GM12891 (cell line): ENCODE measurements at regions not wholly inside any gene's neighbourhood (a gene's known extent, or its start where the extent isn't known, plus 50 kb on each side); places are given as distances from the start of the nearest gene placed in this dataset.

ENCODE experiments used
- DNase-seq: peaks from one replicate; pipeline ENCODE4 v3.0.0; 2011; ENCODE audit warnings: low spot score; ENCODE audit not compliant: insufficient read length
- FAIRE-seq: peaks from 2 replicates; lab custom pipeline; 2011; peaks lifted over from hg19 to GRCh38; lab: Jason Lieb, UNC
- PAX5 ChIP-seq: IDR thresholded peaks from 2 replicates; pipeline ENCODE4 v1.6.1; 2011; ENCODE audit warnings: low read length, moderate library complexity, mild to moderate bottlenecking; ENCODE audit not compliant: insufficient read depth, severe bottlenecking
- POLR2A ChIP-seq: IDR thresholded peaks from 2 replicates; pipeline ENCODE4 v1.6.1; 2011; ENCODE audit warnings: low read depth, low read length, control low read depth
- POLR2AphosphoS5 ChIP-seq: IDR thresholded peaks from 2 replicates; pipeline ENCODE4 v1.6.1; 2011; ENCODE audit warnings: low read depth, low read length, control low read depth
- POU2F2 ChIP-seq: IDR thresholded peaks from 2 replicates; pipeline ENCODE4 v1.6.1; 2011; ENCODE audit warnings: low read depth, mild to moderate bottlenecking, control low read depth, low read length, moderate library complexity
- SPI1 ChIP-seq: IDR thresholded peaks from 2 replicates; pipeline ENCODE4 v1.6.1; 2011; ENCODE audit warnings: low read depth, low read length, control low read depth
- TAF1 ChIP-seq: IDR thresholded peaks from 2 replicates; pipeline ENCODE4 v1.6.1; 2011; ENCODE audit warnings: low read depth, low read length, control low read depth

DNA sequence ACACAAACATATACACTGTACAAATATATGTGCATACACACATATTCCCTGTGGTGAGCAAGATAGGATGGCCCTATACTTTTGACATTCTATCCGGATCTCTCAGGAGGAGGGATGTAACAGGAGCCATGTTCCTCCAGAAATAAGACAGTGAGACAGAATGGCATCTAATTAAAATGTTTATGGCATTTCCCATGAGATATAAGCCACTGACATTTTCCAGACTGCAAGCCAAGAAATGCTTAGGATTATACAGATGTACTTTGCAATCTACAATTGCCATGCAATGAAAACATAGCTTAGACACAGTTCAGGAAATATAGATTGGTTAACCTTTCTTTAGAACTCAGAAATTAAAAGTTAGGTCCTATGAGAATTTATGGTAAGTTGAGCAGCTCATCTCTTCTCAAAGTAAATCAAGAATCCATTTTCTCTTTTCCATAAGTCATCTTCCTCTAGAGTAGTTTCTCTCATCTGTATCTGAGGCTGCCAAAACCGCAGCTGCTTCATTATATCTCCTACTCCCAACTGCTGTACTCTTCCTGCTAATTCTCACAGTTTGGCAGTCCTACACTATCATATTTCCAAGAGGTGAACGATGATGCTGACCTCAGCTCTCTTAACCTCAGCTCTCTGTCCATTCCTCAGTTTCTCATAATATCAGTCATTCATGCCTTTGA lies 1719.1 kb downstream of the MAT2B start:
- DNase-seq = no peak
- no peak for FAIRE-seq
- TF ChIP-seq POLR2AphosphoS5 = no peak

DNA sequence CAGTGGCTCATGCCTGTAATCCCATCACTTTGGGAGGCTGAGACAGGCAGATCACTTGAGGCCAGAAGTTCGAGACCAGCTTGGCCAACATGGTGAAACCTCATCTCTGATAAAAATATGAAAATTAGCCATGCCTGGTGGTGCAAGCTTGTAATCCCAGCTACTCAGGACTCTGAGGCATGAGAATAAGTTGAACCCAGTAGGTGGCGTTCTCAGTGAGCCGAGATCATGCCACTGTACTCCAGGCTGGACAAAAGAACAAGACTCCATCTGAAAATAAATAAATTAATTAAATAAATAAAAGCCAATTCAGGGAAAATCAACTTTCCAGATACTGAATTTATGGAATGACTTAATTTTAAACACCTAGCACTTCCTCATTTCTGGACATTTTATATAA lies 1722.1 kb downstream of the MAT2B start:
- DNase-seq = no peak
- no peak for FAIRE-seq
- TF ChIP-seq POU2F2 (no peak), POLR2A (no peak), TAF1 (no peak), PAX5 (no peak), SPI1 (no peak), POLR2AphosphoS5 (no peak)

DNA sequence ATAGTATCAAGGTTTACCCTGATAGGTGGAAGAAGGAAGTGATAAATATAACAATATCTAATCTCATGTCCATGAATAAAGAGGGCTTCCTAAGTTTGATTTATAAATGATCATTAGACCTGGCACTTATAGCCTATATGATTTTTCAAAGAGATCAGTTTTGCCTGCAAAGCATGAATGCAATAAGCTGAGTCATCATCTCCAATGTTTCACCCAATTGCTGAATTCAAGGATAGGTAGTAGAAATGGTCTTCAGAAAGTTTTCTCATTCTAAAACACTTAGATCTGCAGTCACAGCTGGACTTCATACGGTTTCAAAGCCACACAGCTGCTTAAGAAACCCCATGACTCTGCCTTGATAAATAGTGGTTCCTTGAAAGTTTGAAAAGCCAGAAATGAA lies 1722.8 kb downstream of the MAT2B start:
- DNase-seq = no peak
- no peak for TF ChIP-seq POLR2A
- no peak for TF ChIP-seq TAF1
- TF ChIP-seq PAX5 = no peak
- no peak for TF ChIP-seq POLR2AphosphoS5
- TF ChIP-seq SPI1 = no peak
- TF ChIP-seq POU2F2 = no peak
- no peak for FAIRE-seq

DNA sequence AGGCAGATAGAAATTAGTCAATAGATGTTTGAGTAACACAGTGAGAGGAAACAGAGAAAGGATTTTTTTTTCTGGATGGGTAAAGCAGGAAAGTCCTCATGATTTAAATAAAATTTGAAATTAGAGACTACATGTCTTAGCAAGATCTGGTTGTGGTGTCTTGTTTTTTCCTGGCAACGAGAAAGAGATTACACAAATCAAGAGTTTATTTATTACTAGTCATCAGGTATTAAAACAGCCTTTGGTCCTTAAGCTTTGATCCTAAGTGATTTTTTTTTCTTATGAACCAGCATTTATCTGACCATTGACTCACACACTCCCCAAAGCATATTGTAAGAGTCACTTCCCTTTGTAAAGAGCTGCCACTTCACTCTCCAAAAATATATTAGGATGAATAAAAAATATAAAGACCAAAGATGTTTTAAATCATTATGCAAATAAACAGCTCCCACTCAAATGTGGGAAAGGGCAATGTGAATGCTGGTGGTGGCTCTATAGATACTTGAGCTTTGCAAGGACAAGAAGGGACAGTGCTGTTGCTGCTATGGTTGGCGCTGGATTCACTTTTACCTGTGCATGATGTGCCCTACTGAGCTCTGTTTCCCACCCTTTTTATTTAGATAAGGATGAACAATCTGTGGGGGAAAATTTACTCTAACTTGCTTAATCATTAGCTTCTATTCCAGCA lies 1726.5 kb downstream of the MAT2B start:
- FAIRE-seq (no peak), DNase-seq (no peak)
- TF ChIP-seq TAF1 (no peak), POLR2AphosphoS5 (no peak), SPI1 (no peak), PAX5 (no peak)

DNA sequence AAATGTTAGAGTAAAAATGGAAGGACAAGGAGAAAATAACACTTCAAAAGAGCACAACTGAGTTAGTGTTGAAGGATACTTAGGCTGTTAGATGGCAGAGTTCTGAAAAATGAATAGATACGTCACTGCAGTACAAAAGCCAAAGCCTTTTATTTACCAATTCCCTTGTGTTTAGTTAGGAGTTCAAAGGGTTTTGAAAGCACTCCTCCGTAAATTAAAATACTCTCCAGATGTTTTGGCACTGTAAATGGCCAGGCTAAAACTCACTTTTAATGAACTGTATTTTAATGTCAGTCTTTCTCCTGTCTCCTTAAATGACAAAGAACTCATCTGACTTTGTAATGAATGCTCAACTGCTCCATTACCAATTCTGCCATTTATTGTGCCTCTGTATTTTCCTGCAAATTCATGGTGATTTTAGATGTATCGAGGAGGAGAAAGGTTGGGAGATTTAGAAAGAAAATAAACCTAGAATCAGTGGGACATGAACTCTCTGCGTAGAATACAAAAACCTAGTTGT lies 1727.2 kb downstream of the MAT2B start:
- FAIRE-seq = no peak
- TF ChIP-seq SPI1 (no peak), POLR2A (no peak), PAX5 (no peak), POLR2AphosphoS5 (no peak), POU2F2 (no peak), TAF1 (no peak)
- no peak for DNase-seq

DNA sequence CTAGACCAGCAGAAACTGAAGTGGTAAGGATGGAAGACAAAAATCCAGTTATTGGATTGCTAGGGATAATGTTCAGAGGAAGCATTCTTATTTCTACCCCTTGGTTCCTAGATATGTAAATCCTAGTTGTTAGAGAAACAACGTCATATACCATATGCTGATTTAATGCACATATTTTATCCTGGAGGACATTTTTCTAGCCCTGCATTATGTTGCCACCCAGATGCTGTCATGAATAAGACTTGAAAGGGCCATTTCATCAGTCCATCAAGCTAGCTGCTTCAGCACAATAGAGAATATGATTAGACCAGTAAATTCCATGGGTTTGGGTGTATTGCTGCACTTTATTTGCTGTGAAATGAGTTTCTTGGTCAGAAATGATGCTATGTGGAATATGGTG lies 1736.4 kb downstream of the MAT2B start:
- no peak for TF ChIP-seq POLR2AphosphoS5
- DNase-seq = no peak
- FAIRE-seq = no peak

DNA sequence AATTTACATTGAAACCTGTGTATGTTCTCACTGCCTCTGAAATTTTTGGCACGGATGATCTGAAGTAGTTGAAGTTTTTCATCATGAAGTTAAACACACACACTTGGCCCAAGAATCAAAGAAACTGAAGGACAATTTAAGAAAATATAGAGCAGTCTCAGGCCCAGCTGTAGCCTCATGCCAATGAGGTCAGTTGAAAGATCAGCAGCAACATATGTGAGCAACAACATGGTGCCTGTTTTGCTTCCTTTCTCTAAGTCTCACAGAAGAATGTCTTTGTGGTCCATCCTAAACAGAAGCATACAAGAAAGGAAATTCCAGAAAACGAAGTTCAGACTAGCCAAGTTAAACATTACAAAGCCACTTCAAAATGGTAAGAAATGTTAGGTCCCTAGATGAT lies 1737.2 kb downstream of the MAT2B start:
- DNase-seq (no peak), FAIRE-seq (no peak)
- TF ChIP-seq SPI1 = no peak
- TF ChIP-seq POLR2AphosphoS5 = no peak
- TF ChIP-seq PAX5 = no peak
- TF ChIP-seq POLR2A = no peak
- TF ChIP-seq TAF1 = no peak
- no peak for TF ChIP-seq POU2F2

DNA sequence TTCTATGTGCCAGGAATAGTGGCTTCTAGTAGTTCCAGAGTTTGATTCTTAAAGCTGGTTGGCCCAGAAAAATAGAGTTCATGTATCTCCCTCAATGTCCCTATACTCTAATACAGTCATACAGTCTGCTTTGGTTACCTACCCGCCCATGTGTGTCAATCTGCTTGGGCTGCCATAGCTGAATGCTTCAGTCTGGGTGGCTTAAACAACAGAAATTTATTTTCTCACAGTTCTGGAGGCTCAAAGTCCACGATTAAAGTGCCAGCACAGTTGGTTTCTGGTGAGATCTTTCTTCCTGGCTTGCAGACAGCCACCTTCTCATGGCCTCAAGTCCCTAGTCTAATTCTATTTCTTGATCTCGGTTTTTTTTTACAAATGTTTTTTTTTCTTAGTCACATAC lies 1739.0 kb downstream of the MAT2B start:
- TF ChIP-seq POLR2AphosphoS5 (no peak), TAF1 (no peak)
- DNase-seq = no peak
- no peak for FAIRE-seq

DNA sequence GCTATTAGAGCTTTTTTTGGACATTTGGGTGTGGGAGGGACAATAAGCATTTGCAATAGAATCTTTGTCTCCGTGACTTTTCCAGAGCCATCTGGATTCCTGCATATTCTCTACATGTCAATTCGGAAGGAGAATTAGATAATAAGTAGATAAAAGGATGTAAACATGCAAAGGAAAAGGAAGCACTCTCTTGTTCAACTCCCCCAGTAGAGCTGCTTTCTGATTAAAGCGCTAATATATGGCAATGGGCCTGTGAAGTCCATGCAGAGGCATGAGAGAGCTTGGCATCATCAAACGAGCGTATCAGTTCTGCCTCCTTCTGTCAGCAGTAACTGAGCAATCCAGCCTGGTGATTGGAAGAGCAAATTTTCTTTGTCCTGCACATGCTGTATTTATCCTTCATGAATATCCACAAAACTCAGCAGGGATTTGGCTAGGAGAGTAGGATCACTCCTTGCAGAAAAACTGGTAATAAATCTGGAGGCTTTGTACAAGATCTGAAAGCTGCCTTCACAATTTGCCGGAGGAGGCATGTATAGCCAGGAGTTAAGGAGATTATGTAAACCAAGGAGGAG lies 1752.9 kb downstream of the MAT2B start:
- FAIRE-seq (no peak), DNase-seq (no peak)
- TF ChIP-seq POU2F2 = no peak

DNA sequence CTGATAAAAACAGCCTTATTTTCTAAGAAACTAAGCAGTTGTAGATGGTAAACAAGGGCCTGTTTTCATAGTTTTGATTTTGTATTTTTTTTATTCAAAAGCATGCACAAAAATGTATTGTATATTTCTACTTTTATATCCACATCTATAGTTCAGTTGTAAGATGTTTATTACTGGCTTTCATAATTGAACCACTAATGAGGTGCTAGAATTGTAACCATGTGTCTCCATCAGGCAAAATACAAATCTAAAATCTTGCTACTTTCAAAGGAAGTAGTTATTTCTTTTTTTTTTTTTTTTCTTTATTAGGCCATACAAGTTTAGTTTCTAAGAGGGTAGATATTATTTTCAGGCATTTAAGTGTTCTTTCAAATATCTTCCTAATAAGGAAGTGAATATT lies 1755.0 kb downstream of the MAT2B start:
- no peak for TF ChIP-seq POU2F2
- no peak for TF ChIP-seq PAX5
- no peak for TF ChIP-seq TAF1
- no peak for TF ChIP-seq POLR2A
- no peak for TF ChIP-seq POLR2AphosphoS5
- no peak for TF ChIP-seq SPI1
- DNase-seq = no peak
- no peak for FAIRE-seq

DNA sequence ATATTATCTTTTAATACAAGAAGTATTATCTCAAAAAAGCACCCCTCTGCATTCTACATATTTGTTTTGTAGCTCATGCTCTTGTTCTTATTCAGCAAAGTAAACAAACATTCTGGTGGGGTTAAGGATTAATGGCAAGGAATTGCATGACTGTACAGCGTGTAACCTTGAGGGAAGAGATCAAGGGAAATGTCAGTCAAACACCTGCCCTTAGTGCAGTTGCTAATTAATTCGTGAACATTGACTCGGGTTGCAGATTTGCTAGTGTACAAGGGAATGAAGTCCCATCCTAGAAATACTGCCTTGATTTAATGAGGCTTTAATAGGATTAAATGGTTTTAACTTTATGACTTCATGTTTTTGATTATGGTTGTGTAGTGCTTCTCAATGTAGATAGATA lies 1758.1 kb downstream of the MAT2B start:
- TF ChIP-seq PAX5 (no peak), POU2F2 (no peak), POLR2A (no peak), SPI1 (no peak), TAF1 (no peak), POLR2AphosphoS5 (no peak)
- FAIRE-seq = no peak
- no peak for DNase-seq
